Activated naive CD4-positive, alpha-beta T cell treated with Interleukin-2 at 50 U/mL for 16 hours (primary cell): ENCODE measurements at regions not wholly inside any gene's neighbourhood (a gene's known extent, or its start where the extent isn't known, plus 50 kb on each side); places are given as distances from the start of the nearest gene placed in this dataset.

Experiments used
- DNase-seq: peaks from one replicate; pipeline ENCODE4 v3.0.0-alpha.2; 2020

DNA sequence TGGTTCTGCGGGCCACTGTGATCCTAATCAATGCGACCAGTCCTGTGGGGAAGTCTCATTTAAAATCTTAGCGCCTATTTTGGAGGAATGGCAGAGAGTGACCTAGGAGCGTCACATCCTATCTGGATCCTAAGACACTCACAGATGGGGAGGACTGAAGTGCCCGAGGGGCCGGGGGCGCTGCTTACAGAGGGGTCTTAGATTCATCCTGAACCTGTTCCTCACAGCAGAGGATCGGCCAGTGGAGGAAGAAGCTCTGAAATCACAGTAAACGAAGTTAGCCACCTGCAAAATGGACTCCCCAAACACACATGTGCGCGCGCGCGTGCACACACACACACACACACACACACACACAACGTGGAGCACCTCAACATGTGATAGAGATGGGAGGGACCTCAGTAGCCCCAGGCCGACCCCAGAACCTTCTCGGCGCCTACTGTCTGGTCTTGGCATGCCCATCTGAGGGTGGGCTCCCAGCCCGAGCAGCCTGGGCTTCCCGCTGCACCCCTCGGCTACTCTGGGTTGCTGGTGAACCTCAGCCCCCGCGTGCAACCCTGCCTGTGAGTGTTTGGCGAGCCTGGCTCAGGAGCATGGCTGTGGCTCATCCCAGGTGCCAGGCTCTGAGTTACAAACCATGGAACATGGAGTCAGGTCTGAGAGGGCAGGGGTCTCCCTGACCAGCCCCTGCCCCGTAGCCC, 613.3 kb downstream of the TBC1D22A start:
- no peak for DNase-seq

DNA sequence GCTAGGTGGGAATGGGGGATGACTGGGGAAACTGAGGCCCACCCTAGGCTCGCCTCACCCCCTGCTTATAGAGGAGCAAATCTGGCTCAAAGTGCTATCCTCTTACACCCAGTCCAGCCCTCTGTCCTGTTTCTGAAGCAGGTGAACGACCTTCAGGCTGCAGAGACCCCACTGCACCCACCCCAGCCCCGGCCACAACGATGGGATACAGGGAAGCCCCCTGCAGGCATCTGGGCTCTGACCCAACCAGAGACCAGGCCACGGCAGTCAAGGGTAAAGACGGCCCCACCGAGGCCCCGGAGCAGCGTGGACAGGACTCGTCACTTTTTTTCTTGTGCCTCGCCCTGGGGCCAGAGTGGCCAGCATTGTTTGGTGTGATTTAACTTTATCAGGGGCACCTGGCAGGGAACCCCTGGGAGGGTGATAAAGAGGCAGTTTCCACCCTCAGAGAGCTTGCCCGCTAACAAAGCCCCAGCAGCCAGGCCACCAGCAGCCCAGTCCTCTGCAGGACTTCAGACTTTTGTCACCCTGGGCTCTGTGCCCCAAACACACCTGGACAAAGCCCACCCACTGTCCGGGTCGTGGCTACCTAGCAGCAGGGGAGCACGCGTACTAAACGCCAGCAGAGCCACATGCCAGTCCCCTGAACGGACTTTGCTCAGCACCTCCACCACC, 612.6 kb downstream of the TBC1D22A start:
- DNase-seq, result no peak

DNA sequence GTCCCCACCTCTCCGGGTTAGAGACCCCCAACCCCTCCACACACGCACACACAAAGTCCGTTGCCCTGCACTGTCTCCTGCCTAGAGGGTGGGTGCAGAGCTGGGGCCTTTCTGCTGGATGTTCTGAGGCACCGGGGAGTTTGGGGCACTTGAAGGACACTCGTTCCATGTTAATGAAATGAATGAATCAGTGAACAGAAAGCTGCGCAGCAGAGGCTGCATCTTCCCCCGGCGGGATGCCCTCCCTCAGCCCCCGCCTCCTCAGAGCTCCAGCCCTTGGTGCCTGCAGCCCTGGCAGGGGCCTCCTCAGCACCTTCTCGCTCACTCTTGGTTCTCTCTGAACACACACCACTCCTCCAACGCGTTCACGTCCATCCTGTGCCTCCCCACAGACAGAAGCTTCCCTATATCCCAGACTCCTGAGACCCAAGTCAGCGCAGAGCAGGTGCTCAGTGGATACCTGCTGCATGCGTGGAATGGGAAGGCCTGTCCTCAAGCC, 611.9 kb downstream of the TBC1D22A start:
- no peak for DNase-seq

DNA sequence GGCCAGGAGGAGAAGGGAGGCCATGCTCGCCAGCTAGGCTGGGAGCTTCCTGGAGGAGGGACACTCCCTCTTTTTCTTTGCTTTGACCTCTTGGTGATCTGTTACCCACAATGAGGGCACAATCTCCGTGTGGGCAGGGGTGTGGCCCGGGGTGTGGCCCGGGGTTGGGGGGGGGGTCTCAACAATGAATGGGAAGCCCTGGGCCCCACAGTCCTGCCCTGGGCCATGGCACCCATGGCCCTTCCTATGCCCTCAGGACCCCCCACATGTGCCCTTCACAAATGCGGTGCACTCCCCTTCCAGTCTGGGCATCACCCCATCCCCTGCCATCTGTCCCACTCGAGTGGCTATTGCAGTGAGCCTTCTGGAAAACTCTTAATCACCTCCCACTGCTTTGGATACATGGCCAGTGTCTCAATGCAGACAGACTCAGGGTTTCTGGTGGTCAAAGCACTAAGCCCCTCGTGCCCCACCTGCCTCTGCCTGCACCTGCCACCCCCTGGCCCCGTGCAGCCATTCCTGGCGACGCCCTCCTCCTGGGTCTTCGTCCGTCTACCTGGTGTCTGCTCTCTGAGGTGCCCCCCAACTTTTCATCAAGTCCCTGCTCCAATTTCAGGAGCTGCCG, 611.3 kb downstream of the TBC1D22A start:
- no peak for DNase-seq

DNA sequence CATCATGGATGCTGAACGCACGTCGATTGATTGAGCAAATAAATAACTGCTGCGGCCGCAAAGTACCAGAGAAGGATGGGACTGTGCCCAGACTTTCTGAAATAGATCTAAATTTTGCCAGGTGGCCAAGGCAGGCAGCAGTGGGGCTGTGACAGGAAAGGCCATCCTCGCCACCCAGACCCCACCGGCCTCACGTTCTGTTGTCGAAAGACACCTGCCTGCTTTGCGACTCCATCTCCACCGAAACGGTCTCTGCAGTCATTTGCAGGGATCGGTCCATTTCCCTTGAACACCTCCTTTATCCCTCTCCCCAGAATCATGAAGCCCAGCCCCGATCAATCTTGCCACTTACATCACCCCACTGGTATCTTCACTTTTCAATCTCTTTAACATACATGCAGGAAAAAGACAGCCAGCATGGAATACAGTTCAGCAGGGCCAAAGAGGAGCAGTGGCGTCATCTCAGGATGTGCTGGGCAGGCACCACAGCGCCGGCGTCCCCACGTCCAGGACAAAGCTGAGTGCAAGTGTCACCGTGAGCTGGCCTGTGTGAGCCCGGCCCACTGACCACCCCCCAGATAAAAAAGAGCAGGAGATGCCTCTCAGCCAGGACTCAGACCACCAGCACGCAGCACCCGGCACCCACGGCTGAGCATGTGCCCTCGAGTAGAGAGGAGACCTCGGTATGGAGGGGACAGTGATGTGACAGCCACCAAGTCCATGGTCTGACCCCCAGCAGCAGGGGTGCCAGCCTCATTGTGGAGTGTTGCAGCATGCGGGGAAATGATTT, 610.3 kb downstream of the TBC1D22A start:
- no peak for DNase-seq

DNA sequence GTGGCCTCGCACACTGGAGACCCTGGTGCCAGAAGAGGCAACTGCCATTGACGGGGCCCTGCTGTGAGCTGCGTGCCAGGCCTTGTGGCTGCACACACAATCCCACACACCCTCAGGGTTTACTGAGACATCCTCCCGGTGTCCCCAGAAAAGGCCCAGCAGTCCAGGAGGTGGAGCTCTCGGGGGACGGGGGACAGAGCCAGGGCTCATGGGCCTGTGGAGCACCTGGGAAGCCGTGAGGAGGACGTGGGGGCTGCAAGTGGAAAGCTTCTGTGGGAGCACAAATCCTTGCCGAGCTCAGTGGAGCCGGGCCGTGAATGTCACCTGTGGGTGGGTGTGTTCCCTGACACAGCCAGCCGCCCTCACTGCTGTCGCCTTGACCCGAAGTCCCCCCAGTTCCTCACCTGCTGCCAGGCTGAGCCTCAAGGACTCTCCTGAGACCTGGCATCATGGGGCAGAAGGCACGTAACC, 609.7 kb downstream of the TBC1D22A start:
- no peak for DNase-seq

DNA sequence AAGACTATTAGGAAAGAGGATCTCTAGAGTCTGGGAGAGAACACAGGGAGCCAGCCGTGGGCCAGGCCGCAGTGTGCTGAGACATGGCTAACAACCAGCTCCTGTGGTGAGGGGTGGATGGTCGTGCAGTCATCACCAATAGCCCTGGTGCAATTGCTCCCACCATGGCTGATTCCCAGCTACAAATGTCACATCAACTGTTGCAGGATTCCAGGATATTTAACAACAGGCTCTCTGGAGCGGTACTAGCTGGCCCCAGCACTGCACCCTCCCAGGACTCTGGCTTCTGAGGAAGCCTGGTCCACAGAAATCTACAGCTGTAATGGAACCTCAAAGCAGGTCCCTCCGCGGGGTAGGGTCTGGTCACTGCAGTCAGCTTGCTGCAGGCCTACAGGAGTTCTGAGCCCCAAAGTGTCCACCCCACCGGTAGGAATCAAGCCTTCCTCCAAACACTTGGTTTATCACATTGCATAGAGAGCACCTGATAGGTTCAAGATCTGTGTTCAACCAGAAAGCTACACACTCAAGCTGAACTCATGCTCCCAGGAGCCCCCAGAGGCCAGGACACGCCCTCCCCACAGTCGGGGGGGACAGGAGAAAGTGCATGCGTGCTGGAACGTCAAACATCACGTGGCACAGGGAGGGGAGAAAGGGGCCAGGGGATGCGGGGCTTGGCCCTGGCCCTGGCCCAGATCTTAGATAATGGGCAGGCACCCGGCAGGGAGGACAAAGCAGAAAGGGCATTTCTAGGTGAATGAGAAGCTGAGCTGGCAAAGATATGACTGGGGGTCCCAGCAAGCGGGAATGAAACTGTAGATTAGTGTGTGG, 609.0 kb downstream of the TBC1D22A start:
- DNase-seq, result no peak

DNA sequence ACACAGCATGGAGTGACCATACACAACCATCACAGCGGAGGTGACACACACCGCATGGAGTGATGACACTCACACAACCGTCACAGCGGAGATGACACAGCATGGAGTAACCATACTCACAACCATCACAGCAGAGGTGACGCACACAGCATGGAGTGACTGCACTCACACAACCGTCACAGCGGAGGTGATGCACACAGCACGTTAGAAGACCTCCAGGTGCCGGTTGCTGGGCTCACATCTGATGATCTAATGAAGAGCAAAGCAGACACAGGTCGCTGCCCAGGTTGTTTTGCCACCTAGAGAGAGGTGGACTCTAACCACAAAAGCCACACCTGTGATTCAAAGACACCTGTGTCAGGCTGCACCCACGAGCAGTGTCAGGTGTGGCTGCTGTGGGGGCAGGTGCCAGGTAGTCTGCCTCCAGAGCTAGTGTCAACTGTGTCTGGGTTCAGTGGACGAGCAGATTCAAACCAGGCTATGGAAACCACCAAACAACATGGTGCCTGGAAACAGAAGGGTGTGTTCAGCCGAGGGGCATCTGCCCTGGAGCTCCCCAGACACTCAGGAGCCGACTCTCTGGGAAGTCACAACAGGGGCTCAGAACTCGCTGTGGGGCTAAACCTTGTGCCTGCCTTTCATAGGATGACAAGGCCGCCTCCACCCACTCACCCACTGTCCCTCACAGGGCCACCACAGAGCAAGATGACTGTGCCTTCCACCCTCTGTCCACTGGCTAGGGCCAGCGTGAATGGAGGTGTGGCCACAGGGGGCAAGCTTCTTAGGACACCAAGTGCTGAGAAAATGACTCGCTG, 608.2 kb downstream of the TBC1D22A start:
- no peak for DNase-seq

DNA sequence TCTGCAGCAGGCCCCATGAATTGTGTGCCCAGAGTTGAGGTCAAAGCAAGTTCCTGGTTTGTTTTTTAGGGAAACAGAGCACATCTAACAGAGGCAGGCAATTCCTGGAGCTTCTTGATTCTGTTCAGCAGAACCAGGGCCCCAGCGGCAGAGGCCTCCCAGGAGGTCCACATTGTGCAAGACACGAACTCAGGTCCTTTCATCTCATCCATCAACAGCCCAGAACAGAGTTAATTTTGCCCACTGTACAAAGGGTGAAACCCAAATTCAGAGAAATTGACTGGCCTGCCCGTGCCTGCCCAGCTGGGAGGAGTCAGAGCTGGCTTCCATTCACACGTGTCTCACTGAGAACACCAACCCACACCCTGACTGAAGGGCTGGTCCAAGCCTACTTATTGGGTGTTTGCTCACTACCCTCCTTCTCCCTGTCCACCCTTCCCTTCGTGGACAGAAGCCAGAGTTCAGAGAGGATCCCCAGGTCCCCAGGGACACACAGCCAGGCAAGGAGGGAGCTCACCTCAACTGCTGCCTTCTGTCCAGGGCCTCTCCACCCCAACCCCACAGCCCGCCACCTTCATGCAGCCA, 607.1 kb downstream of the TBC1D22A start:
- DNase-seq, result no peak

DNA sequence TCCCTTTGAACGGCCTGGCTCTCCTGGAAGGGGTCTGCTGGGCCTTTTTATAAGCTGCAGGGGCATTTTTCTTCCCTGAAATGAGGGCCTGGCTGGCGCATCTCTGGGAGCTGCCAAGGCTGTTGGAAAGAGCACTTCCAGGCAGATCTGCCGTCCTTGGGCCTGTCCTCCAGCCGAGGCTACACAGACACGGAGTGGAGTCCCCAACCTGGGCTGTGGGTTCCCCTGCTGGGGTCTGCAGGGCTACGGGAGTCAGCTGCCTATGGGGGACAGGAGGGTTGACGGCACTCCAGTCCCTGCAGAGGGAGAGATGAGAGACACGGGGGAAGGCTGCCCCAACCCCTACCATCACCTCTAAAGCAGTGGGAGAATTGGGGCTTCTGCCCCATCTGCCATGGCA, 606.6 kb downstream of the TBC1D22A start:
- DNase-seq, result no peak

DNA sequence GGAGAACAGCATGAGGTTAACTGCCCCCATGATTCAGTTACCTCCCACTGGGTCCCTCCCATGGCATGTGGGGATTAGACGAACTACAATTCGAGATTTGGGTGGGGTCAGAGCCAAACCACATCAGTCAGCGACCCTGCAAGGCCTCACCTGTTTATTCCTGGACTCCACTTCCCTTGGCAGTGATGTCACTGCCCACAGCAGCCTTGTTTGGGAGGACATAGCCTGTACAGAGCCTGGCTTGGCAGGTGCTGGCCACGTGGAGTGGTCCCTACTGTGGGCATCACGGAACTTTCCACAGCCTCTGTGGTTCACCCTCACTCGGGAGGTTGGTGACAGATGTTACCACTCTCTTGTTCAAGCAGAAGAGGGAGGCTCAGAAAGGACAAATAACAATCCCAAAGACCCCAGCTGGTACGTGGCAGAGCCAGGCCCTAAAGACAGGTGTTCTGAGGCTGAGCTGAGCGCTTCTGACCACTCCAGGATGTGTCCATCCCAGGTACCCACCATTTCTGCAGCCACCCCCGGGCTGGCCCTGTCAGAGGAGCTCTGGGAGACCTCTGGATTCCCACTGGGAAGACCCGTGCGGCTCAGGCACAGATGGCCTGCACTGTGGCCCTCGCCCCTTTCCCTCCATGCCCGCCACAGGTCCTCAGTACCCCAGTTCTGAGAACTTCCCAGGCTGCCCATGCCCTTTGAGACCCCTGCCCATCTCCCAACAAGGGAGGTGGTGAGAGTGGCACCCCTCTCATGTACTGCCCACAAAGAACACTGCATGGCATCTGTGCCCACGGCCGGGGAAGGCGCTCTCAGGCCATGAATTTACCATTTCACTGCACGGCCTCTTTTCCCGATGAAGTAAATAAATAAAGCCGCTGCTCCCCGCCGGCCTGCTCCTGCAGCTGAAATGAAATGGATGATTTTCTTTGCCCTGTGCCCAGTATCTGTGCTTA, 605.8 kb downstream of the TBC1D22A start:
- DNase-seq, result no peak

DNA sequence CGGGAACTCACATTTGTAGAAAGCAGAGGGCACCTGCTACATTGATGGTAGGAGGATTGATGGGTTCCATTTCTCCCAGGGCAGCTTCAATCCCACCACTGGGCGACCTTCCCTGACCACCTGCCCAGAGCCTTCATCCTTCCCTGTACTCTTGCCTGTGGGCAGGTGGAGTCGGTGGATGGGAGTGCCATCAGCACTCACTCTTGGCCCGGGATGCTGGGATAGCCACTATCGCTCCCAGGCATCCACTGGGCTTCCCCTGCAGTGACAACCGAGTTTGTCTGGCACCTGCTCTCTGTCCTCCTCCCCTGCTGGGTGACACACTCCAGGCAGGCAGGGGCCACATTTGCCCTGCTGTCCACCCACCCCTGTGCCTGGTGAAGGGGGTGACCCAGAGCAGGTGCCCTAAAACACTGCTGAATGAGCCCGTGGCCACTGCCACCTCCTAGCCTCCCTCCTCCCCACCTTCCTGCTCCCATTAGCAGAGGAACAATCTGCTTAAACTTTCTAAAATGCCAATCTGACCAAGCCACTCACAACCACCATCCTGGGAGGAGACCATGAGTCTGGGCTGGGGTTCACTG, 604.7 kb downstream of the TBC1D22A start:
- no peak for DNase-seq

DNA sequence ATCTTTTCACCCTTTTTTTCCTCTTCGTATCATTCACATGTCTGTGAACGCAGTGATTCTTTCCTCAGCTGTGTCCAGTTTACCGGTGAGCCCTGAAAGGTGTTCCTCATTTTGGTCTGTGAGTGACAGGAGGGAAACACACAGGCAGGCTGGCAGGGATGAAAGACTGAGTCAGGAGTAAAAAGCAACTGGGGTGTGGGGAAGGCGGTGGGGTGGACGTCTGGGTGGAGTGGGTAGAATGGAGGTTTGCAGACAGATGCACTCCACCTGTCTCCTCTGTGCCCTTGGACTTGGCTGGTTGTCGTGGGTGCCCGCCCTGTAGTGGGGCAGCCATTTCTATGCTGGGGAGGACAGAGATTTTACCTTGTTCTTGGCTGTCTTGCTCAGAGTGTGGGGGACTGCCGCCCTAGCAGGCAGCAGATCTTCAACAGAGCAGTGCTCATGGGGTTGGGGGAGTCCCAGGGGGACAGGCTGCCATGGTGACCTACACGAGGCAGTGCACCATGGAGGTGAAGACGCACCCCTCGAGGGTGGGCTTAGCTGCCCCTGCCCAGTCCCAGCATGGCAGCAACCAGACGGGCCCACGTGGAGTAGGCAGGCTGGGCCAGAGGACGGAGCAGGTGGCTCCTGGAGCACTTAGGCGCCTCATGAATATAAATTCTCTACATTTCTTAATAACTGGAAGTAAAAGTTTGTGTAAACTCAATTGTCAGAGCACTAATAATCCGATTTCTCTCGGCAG, 603.7 kb downstream of the TBC1D22A start:
- DNase-seq, result no peak

DNA sequence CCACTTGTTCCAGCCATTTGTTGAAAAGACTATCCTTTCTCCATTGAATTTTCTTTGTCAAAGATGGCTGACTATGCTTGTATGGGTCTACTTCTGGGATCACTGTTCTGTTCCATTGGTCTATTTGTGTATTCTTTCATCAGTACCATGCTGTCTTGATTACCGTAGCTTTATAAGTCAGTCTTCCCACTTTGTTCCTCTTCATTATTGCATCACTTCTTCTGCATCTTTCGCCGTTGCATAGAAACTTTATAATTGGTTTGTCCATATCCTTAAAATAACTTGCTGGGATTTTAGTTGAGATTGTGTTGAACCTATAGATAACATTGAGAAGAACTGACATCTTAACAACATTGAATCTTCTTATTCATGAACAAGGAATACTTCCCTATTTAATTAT, 598.8 kb downstream of the TBC1D22A start:
- DNase-seq, result no peak

DNA sequence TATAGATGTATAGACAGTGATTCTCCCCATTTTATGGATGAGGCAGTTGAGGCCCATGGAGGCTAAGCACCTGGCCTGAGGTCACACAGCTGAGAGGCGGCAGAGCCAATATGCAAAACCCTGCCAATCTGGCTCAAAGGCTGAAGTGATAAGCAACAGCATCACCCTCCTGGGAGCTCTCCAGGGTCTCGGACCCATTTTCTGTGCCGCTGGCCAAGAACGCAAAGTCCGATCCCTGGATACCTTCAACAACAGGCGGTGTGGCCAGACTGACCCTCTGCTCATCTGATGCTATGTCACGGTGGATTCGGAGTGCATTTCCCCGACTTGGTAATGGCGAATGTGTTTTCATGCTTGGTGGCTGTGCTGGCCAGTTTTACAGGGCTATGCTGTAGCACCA, 595.0 kb downstream of the TBC1D22A start:
- DNase-seq, result no peak

DNA sequence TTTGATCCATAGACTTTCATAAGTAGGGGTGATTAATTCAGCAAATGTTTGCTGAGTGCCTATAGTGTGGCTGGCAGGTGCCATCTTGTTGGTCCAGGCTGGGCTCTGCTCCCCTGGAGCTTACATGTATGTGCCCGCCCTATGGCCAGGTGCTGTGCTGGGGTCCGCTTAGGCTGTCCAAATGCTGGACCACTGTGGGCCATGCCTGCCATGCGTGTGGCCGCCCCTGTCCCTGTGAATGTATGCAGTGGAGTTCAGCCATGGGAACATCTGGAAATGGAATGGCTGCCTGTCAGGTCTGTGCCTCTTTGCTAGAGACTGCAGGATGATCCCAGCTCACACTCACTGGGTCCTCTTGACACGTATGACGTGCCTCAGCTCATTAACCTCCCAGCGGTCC, 594.6 kb downstream of the TBC1D22A start:
- DNase-seq, result no peak

DNA sequence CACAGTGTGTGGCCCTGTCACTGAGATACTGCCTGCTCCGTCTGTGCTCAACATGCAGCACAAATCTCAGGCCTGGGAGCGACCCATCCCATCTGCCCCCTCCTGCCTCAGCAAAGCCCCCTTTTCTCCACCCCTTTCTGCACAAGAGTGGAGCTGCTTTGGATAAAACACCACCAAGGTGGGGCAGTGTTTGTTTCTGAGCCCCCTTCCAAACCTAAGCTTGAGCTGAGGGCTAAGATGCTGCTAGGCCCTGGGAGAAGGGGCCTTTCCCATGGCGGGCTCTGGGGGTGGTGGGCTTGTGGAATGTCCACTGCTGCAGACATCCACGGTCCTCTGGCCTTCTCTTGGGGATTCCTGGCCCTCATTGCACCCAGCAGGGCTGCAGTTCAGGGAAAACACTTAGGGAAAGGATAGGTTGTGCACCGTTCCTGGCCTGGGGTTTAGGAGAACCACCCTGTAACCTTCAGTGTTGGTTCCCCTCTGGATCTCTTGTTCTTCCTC, 594.1 kb downstream of the TBC1D22A start:
- DNase-seq, result no peak

DNA sequence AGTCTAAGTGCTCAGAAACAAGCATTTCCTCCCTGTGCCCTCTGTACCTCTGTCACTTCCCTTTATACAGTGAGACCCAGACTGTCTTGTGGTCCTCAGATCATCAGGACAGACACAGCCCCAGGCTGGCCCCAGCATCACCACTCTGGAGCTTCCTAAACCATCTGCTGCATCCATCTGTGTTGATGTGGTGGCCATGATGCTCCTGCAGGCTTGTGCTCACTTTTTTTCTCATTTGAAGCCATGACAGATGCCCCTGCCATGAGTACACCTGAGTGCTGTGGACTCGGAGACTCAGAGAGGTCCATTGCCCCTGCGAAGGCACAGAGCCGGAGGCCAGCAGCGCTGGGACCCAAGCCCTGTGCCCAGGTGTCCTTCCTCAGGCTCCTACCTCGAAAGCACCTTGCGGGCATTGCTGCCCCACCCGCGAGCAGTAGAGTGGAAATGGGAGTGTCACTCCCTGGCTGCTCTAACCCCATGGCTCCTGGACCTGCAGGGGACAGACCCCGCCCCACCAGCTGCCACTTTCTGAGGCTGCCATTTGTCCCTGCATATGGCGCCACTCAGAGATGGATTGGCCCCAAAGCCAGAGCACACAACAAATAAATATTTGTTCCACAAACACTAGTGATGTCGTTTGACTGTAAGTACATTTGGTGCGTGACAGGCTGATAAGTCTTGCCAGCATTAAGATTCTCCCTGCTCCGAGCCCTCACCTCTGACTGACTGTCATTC, 593.5 kb downstream of the TBC1D22A start:
- DNase-seq, result no peak
